Inflammatory macrophage treated with lipopolysaccharide for 4 hours (primary cell): ENCODE measurements at regions not wholly inside any gene's neighbourhood (a gene's known extent, or its start where the extent isn't known, plus 50 kb on each side); places are given as distances from the start of the nearest gene placed in this dataset.
"Not testable (repeated sequence)": the region's sequence is repeated elsewhere in the genome, so short reads cannot be mapped to it uniquely, and the experiment has no call there.

Experiments
- DNase-seq: peaks from one replicate; pipeline ENCODE4 v3.0.0-alpha.2; 2020

GRCh38 chr7:67625257-67625737 lies 628.7 kb downstream of the TYW1 start:
- DNase-seq: peak; percentile 11

- DNase-seq: no peak
These were observed 634.8 kb downstream of the TYW1 start for GRCh38 chr7:67631476-67631875.

GRCh38 chr7:67635271-67635670 lies 638.6 kb downstream of the TYW1 start:
- no peak for DNase-seq

GRCh38 chr7:67636348-67637022 lies 639.9 kb downstream of the TYW1 start:
- DNase-seq: no peak

- no peak for DNase-seq
These were observed 640.4 kb downstream of the TYW1 start for GRCh38 chr7:67637023-67637358.

GRCh38 chr7:67642542-67642941 lies 645.9 kb downstream of the TYW1 start:
- not testable (repeated sequence) for DNase-seq

- DNase-seq: no peak
These were observed 647.5 kb downstream of the TYW1 start for GRCh38 chr7:67644151-67644550.

GRCh38 chr7:67652937-67653336 lies 656.3 kb downstream of the TYW1 start:
- DNase-seq: no peak

- DNase-seq: no peak
These were observed 657.3 kb downstream of the TYW1 start for GRCh38 chr7:67653856-67654454.

GRCh38 chr7:67654642-67655041 lies 658.0 kb downstream of the TYW1 start:
- DNase-seq: no peak

- no peak for DNase-seq
These were observed 658.5 kb downstream of the TYW1 start for GRCh38 chr7:67655168-67655567.

GRCh38 chr7:67659091-67659490 lies 662.5 kb downstream of the TYW1 start:
- no peak for DNase-seq

GRCh38 chr7:67662804-67663203 lies 666.2 kb downstream of the TYW1 start:
- DNase-seq: no peak

GRCh38 chr7:67663644-67664043 lies 667.0 kb downstream of the TYW1 start:
- DNase-seq: no peak

GRCh38 chr7:67666359-67666758 lies 669.7 kb downstream of the TYW1 start:
- not testable (repeated sequence) for DNase-seq

- no peak for DNase-seq
These were observed 674.4 kb downstream of the TYW1 start for GRCh38 chr7:67671006-67671548.

GRCh38 chr7:67673861-67674260 lies 677.2 kb downstream of the TYW1 start:
- DNase-seq: no peak

GRCh38 chr7:67674862-67675261 lies 678.2 kb downstream of the TYW1 start:
- not testable (repeated sequence) for DNase-seq

- no peak for DNase-seq
These were observed 679.3 kb downstream of the TYW1 start for GRCh38 chr7:67675971-67676370.

- DNase-seq: no peak
These were observed 681.8 kb downstream of the TYW1 start for GRCh38 chr7:67678419-67678818.

GRCh38 chr7:67683628-67684027 lies 687.0 kb downstream of the TYW1 start:
- no peak for DNase-seq

- DNase-seq: no peak
These were observed 694.1 kb downstream of the TYW1 start for GRCh38 chr7:67690700-67691099.

- no peak for DNase-seq
These were observed 695.8 kb downstream of the TYW1 start for GRCh38 chr7:67692425-67692824.

- DNase-seq: no peak
These were observed 699.5 kb downstream of the TYW1 start for GRCh38 chr7:67696124-67696523.

- DNase-seq: no peak
These were observed 700.2 kb downstream of the TYW1 start for GRCh38 chr7:67696878-67697277.
